HG03196 (cell line): ENCODE measurements at regions not wholly inside any gene's neighbourhood (a gene's known extent, or its start where the extent isn't known, plus 50 kb on each side); places are given as distances from the start of the nearest gene placed in this dataset.

Experiments
- ATAC-seq: cut with Tn5 transposase; IDR thresholded peaks from one replicate; pipeline ENCODE4 v1.9.1; 2021; ENCODE audit not compliant: unreplicated experiment

- peak; percentile 93 for ATAC-seq
Observed at GRCh38 chr1:244952940-244953339, 88.6 kb upstream of the HNRNPU start.

- ATAC-seq: peak; percentile 16
Observed at GRCh38 chr1:244952280-244952933, 88.1 kb upstream of the HNRNPU start.

- ATAC-seq: no peak
Observed at GRCh38 chr1:244948416-244948815, 84.1 kb upstream of the HNRNPU start.

GRCh38 chr1:244945109-244945671 lies 80.8 kb upstream of the HNRNPU start:
- ATAC-seq: peak; percentile 82

- ATAC-seq: peak; percentile 82
Observed at GRCh38 chr1:244941121-244941520, 76.8 kb upstream of the HNRNPU start.

- ATAC-seq: no peak
Observed at GRCh38 chr1:244937099-244937498, 72.8 kb upstream of the HNRNPU start.

GRCh38 chr1:244920911-244921761 lies 56.8 kb upstream of the HNRNPU start:
- no peak for ATAC-seq

- no peak for ATAC-seq
Observed at GRCh38 chr1:244919320-244920282, 55.3 kb upstream of the HNRNPU start.

GRCh38 chr1:244918421-244919319 lies 54.3 kb upstream of the HNRNPU start:
- no peak for ATAC-seq

GRCh38 chr1:244917073-244917670 lies 52.8 kb upstream of the HNRNPU start:
- no peak for ATAC-seq

- no peak for ATAC-seq
Observed at GRCh38 chr1:244915736-244916135, 51.4 kb upstream of the HNRNPU start.

- ATAC-seq: no peak
Observed at GRCh38 chr1:244914761-244915160, 50.4 kb upstream of the HNRNPU start.
